WTC11 (cell line): ENCODE measurements at regions not wholly inside any gene's neighbourhood (a gene's known extent, or its start where the extent isn't known, plus 50 kb on each side); places are given as distances from the start of the nearest gene placed in this dataset.

Experiments used
- ATAC-seq: fragments of 200-7000 bp; cut with Tn5 transposase; 2 replicates; pipeline ENCODE4 v1.10.0; 2021; ENCODE audit warnings: mild to moderate bottlenecking, moderate library complexity
- CTCF ChIA-PET: fragments of 300-600 bp; sonication (Branson Sonifier 250); formaldehyde crosslinking; loops from one replicate; lab custom pipeline; 2021; ENCODE audit warnings: antibody characterized with exemption; lab: Charles Lee
- POLR2A ChIA-PET: fragments of 350-600 bp; sonication (Branson Sonifier 250); formaldehyde crosslinking; loops from one replicate; lab custom pipeline; 2021; ENCODE audit warnings: antibody characterized with exemption; lab: Charles Lee
- DNase-seq: peaks from one replicate; pipeline ENCODE4 v3.0.0; 2021; ENCODE audit warnings: low spot score
- H3K27ac Mint-ChIP-seq: 2 replicates; pipeline ENCODE4 v1.8.0; 2021; ENCODE audit warnings: mixed read lengths
- H3K27me3 Mint-ChIP-seq: 2 replicates; pipeline ENCODE4 v1.8.0; 2021; ENCODE audit warnings: low read depth, mild to moderate bottlenecking, moderate library complexity, mixed read lengths
- H3K36me3 Mint-ChIP-seq: 2 replicates; pipeline ENCODE4 v1.8.0; 2021; ENCODE audit warnings: mixed read lengths
- H3K4me1 Mint-ChIP-seq: 2 replicates; pipeline ENCODE4 v1.8.0; 2022; ENCODE audit warnings: mixed read lengths
- H3K4me3 Mint-ChIP-seq: 2 replicates; pipeline ENCODE4 v1.8.0; 2021; ENCODE audit warnings: mild to moderate bottlenecking, moderate library complexity, mixed read lengths
- H3K9me3 Mint-ChIP-seq: 2 replicates; pipeline ENCODE4 v1.8.0; 2021; ENCODE audit warnings: mixed read lengths
- ELF4 ChIP-seq: sonication (generic); formaldehyde crosslinking; IDR thresholded peaks from 2 replicates; pipeline ENCODE4 v1.8.1; 2022; ENCODE audit warnings: low read depth, mild to moderate bottlenecking, moderate library complexity, missing genetic modification reagents
- ESRRA ChIP-seq: sonication (generic); formaldehyde crosslinking; IDR thresholded peaks from 2 replicates; pipeline ENCODE4 v1.8.1; 2022; ENCODE audit warnings: mild to moderate bottlenecking, missing genetic modification reagents, borderline replicate concordance
- GRHL2 ChIP-seq: fragments of 250-450 bp; sonication (Bioruptor Pico); IDR thresholded peaks from 2 replicates; pipeline ENCODE4 v1.8.0; 2022; ENCODE audit warnings: mild to moderate bottlenecking, moderate library complexity; ENCODE audit not compliant: insufficient replicate concordance, severe bottlenecking
- JUN ChIP-seq: sonication (generic); formaldehyde crosslinking; IDR thresholded peaks from 2 replicates; pipeline ENCODE4 v1.8.0; 2023; ENCODE audit warnings: mild to moderate bottlenecking, missing genetic modification reagents
- KAT7 ChIP-seq: sonication (generic); formaldehyde crosslinking; IDR thresholded peaks from 2 replicates; pipeline ENCODE4 v1.8.1; 2023; ENCODE audit warnings: missing genetic modification reagents, mild to moderate bottlenecking, borderline replicate concordance
- MXD4 ChIP-seq: fragments of 250-450 bp; sonication (Bioruptor Pico); IDR thresholded peaks from 2 replicates; pipeline ENCODE4 v1.8.0; 2021; ENCODE audit warnings: mild to moderate bottlenecking, moderate library complexity, borderline replicate concordance
- NFE2L1 ChIP-seq: sonication (generic); formaldehyde crosslinking; IDR thresholded peaks from 2 replicates; pipeline ENCODE4 v1.8.1; 2023; ENCODE audit warnings: missing genetic modification reagents
- RORB ChIP-seq: fragments of 250-450 bp; sonication (Bioruptor Pico); IDR thresholded peaks from 2 replicates; pipeline ENCODE4 v1.9.0; 2021; ENCODE audit warnings: mild to moderate bottlenecking
- SOX15 ChIP-seq: fragments of 250-450 bp; sonication (Bioruptor Pico); IDR thresholded peaks from 2 replicates; pipeline ENCODE4 v1.9.0; 2021; ENCODE audit warnings: mild to moderate bottlenecking
- TCF7 ChIP-seq: sonication (generic); formaldehyde crosslinking; IDR thresholded peaks from 2 replicates; pipeline ENCODE4 v1.8.0; 2022; ENCODE audit warnings: mild to moderate bottlenecking, low read depth, missing genetic modification reagents, moderate library complexity
- ZNF121 ChIP-seq: sonication (generic); formaldehyde crosslinking; IDR thresholded peaks from 2 replicates; pipeline ENCODE4 v1.8.0; 2023; ENCODE audit warnings: missing genetic modification reagents
- ZNF317 ChIP-seq: sonication (generic); formaldehyde crosslinking; IDR thresholded peaks from 2 replicates; pipeline ENCODE4 v1.8.1; 2023; ENCODE audit warnings: low read depth, mild to moderate bottlenecking, moderate library complexity, missing genetic modification reagents, borderline replicate concordance
- TF ChIP-seq, protein P1 (sequence below): sonication (generic); formaldehyde crosslinking; conservative IDR thresholded peaks from 2 replicates; pipeline ENCODE4 v1.8.1; 2023; ENCODE audit warnings: mild to moderate bottlenecking, low read depth, missing genetic modification reagents, moderate library complexity
- TF ChIP-seq, protein P2 (sequence below): sonication (generic); formaldehyde crosslinking; IDR thresholded peaks from 2 replicates; pipeline ENCODE4 v1.8.1; 2023; ENCODE audit warnings: mild to moderate bottlenecking, missing genetic modification reagents
- TF ChIP-seq, protein P3 (sequence below): fragments of 250-450 bp; sonication (Bioruptor Pico); IDR thresholded peaks from 2 replicates; pipeline ENCODE4 v1.9.0; 2021; ENCODE audit warnings: mild to moderate bottlenecking, borderline replicate concordance
- TF ChIP-seq, protein P4 (sequence below): fragments of 200-600 bp; IDR thresholded peaks from 2 replicates; pipeline ENCODE4 v1.8.0; 2022; ENCODE audit warnings: antibody characterized with exemption

DNA sequence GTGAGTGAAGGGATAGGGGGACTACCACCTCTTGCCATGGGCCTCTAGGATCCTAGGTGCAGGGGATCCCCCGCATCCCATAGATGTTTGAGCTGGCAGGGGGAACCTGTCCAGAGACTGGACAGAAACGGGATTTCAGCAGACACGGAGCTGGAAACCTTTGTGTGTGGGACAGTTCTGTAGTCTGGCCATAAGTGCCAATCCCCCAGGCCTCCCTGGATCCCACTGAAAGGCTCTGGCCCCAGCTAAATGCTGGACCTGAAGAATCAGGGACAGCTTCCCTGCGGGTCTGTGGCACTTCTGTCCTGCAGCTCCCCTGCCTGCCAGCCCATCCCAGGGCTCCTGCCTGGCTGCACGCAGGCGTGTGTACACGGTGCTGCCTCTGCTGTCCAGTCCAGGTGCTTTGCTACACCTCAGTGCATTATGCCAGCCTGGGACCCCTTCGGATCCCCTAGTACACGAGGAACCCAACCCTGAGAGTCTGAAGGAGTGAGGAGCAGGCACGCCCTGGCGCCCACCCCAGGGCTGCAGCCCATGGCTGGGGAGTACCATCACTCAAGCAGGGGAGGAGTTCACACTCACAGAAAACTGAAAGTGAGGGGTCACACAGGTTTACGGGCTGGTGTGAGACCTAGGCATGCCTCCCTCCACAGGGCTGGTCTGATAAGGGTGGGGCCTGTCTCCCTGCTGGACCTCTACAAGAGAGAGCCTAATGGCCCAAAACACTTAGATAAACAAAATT lies 703.0 kb downstream of the ARAP2 start:
- Mint-ChIP-seq H3K9me3 (no peaks in the 10 kb centered on the region), H3K4me3 (no peak overlapping the region), H3K36me3 (no peaks in the 10 kb centered on the region), H3K27ac (no peak overlapping the region), H3K27me3 (no peaks in the 10 kb centered on the region), H3K4me1 (peaks cover 5% of the 10 kb centered on the region; the same call in 1 of the 2 replicates)
- no peak for TF ChIP-seq SOX15 (CRISPR knock-in tag)
- TF ChIP-seq ESRRA: no peak
- no peak for TF ChIP-seq KAT7
- no peak for TF ChIP-seq GRHL2 (CRISPR knock-in tag)
- no peak for TF ChIP-seq ELF4 (CRISPR knock-in tag)
- no peak for TF ChIP-seq ZNF121 (CRISPR knock-in tag)
- ChIA-PET POLR2A (no interaction called here), CTCF (interaction anchor here (0.8 to 1.3 kb wide), 4 partner anchors 12 to 705 kb away, joined by 3 to 4 read pairs (median 4); no protein-coding TSS in a partner anchor)
- peak; percentile 79 for ATAC-seq
- no peak for DNase-seq

DNA sequence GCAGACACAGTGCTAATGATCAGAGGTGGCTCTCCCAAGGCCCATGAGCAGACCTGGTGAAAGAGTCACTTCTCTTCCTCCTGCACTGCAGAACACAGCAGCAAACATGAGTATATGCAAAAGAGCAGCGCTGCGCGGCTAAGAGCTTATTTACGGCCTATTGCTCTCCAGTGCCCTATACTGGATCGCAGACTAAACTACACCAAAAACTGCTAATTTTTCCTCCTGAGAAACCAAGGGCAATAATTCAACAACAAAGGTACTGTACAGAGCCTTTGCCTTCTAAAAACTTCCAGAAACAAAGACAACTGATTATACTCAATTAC lies 702.5 kb downstream of the ARAP2 start:
- H3K27ac Mint-ChIP-seq: no peak overlapping the region
- peaks cover 5% of the 10 kb centered on the region; the same call in 1 of the 2 replicates for H3K4me1 Mint-ChIP-seq
- TF ChIP-seq, protein P1, sequence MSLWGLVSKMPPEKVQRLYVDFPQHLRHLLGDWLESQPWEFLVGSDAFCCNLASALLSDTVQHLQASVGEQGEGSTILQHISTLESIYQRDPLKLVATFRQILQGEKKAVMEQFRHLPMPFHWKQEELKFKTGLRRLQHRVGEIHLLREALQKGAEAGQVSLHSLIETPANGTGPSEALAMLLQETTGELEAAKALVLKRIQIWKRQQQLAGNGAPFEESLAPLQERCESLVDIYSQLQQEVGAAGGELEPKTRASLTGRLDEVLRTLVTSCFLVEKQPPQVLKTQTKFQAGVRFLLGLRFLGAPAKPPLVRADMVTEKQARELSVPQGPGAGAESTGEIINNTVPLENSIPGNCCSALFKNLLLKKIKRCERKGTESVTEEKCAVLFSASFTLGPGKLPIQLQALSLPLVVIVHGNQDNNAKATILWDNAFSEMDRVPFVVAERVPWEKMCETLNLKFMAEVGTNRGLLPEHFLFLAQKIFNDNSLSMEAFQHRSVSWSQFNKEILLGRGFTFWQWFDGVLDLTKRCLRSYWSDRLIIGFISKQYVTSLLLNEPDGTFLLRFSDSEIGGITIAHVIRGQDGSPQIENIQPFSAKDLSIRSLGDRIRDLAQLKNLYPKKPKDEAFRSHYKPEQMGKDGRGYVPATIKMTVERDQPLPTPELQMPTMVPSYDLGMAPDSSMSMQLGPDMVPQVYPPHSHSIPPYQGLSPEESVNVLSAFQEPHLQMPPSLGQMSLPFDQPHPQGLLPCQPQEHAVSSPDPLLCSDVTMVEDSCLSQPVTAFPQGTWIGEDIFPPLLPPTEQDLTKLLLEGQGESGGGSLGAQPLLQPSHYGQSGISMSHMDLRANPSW (CRISPR knock-in tag): no peak
- no peak for TF ChIP-seq RORB
- TF ChIP-seq, protein P2, sequence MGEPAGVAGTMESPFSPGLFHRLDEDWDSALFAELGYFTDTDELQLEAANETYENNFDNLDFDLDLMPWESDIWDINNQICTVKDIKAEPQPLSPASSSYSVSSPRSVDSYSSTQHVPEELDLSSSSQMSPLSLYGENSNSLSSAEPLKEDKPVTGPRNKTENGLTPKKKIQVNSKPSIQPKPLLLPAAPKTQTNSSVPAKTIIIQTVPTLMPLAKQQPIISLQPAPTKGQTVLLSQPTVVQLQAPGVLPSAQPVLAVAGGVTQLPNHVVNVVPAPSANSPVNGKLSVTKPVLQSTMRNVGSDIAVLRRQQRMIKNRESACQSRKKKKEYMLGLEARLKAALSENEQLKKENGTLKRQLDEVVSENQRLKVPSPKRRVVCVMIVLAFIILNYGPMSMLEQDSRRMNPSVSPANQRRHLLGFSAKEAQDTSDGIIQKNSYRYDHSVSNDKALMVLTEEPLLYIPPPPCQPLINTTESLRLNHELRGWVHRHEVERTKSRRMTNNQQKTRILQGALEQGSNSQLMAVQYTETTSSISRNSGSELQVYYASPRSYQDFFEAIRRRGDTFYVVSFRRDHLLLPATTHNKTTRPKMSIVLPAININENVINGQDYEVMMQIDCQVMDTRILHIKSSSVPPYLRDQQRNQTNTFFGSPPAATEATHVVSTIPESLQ (CRISPR knock-in tag): no peak
- TF ChIP-seq, protein P3, sequence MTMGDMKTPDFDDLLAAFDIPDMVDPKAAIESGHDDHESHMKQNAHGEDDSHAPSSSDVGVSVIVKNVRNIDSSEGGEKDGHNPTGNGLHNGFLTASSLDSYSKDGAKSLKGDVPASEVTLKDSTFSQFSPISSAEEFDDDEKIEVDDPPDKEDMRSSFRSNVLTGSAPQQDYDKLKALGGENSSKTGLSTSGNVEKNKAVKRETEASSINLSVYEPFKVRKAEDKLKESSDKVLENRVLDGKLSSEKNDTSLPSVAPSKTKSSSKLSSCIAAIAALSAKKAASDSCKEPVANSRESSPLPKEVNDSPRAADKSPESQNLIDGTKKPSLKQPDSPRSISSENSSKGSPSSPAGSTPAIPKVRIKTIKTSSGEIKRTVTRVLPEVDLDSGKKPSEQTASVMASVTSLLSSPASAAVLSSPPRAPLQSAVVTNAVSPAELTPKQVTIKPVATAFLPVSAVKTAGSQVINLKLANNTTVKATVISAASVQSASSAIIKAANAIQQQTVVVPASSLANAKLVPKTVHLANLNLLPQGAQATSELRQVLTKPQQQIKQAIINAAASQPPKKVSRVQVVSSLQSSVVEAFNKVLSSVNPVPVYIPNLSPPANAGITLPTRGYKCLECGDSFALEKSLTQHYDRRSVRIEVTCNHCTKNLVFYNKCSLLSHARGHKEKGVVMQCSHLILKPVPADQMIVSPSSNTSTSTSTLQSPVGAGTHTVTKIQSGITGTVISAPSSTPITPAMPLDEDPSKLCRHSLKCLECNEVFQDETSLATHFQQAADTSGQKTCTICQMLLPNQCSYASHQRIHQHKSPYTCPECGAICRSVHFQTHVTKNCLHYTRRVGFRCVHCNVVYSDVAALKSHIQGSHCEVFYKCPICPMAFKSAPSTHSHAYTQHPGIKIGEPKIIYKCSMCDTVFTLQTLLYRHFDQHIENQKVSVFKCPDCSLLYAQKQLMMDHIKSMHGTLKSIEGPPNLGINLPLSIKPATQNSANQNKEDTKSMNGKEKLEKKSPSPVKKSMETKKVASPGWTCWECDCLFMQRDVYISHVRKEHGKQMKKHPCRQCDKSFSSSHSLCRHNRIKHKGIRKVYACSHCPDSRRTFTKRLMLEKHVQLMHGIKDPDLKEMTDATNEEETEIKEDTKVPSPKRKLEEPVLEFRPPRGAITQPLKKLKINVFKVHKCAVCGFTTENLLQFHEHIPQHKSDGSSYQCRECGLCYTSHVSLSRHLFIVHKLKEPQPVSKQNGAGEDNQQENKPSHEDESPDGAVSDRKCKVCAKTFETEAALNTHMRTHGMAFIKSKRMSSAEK (CRISPR knock-in tag): no peak
- no peak for TF ChIP-seq MXD4 (CRISPR knock-in tag)
- TF ChIP-seq, protein P4, sequence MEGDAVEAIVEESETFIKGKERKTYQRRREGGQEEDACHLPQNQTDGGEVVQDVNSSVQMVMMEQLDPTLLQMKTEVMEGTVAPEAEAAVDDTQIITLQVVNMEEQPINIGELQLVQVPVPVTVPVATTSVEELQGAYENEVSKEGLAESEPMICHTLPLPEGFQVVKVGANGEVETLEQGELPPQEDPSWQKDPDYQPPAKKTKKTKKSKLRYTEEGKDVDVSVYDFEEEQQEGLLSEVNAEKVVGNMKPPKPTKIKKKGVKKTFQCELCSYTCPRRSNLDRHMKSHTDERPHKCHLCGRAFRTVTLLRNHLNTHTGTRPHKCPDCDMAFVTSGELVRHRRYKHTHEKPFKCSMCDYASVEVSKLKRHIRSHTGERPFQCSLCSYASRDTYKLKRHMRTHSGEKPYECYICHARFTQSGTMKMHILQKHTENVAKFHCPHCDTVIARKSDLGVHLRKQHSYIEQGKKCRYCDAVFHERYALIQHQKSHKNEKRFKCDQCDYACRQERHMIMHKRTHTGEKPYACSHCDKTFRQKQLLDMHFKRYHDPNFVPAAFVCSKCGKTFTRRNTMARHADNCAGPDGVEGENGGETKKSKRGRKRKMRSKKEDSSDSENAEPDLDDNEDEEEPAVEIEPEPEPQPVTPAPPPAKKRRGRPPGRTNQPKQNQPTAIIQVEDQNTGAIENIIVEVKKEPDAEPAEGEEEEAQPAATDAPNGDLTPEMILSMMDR: no peak
- no peak for TF ChIP-seq JUN
- no peak for TF ChIP-seq TCF7 (CRISPR knock-in tag)
- no peak for TF ChIP-seq NFE2L1 (CRISPR knock-in tag)
- TF ChIP-seq ZNF317 (CRISPR knock-in tag): no peak
- no peak for TF ChIP-seq GRHL2 (CRISPR knock-in tag)
- DNase-seq (peak; percentile 11), ATAC-seq (peak; percentile 93)
- ChIA-PET CTCF (interaction anchor here (0.8 to 1.3 kb wide), 4 partner anchors 12 to 704 kb away, joined by 3 to 4 read pairs (median 4); no protein-coding TSS in a partner anchor), POLR2A (no interaction called here)
- no peaks in the 10 kb centered on the region for H3K27me3 Mint-ChIP-seq
- no peak overlapping the region for H3K4me3 Mint-ChIP-seq
- no peaks in the 10 kb centered on the region for H3K36me3 Mint-ChIP-seq
- H3K9me3 Mint-ChIP-seq: no peaks in the 10 kb centered on the region
